ENCODE measurements at regions not wholly inside any gene's neighbourhood (a gene's known extent, or its start where the extent isn't known, plus 50 kb on each side); places are given as distances from the start of the nearest gene placed in this dataset.

GRCh38 chr13:44129418-44129817, 244.2 kb upstream of the SERP2 start:
- intact Hi-C loops (cut with DNase I) = loop anchor here in 1 of 10 donors (5.0 kb wide), 1 partner anchor 77 kb away; no protein-coding TSS in a partner anchor
- H3K9me3 ChIP-seq = peaks cover 0 to 2% (median 0%) of the 10 kb centered on the region in 11 donors
- peak overlapping the region in 9 of 10 donors; percentile 41 to 75 (median 61) for H3K27ac ChIP-seq
- 49 to 52% methylated on average over 2 of the region's 2 CpGs for WGBS, 2 donors
- DNase-seq (no peak), ATAC-seq (peak in 3 of 8 donors; percentile 32 to 44 (median 33))
- no peak overlapping the region for H3K4me3 ChIP-seq
- no peaks in the 10 kb centered on the region for H3K27me3 ChIP-seq
- peaks cover 0 to 25% (median 16%) of the 10 kb centered on the region in 9 donors for H3K4me1 ChIP-seq
- no peaks in the 10 kb centered on the region for H3K36me3 ChIP-seq
- no peak for TF ChIP-seq CTCF (IDR thresholded peaks at IDR 0.05)

- WGBS, 2 donors = 96% methylated on average over 5 of the region's 5 CpGs
- no peak for DNase-seq
- Histone ChIP-seq H3K4me1 (peaks cover 0 to 25% (median 16%) of the 10 kb centered on the region in 9 donors), H3K27me3 (no peaks in the 10 kb centered on the region), H3K27ac (no peak overlapping the region), H3K4me3 (no peak overlapping the region), H3K36me3 (no peaks in the 10 kb centered on the region), H3K9me3 (no peaks in the 10 kb centered on the region)
- intact Hi-C loops (cut with DNase I) = loop anchor here in 2 of 10 donors (5.0 to 10.0 kb wide), 2 partner anchors 76 to 144 kb away; no protein-coding TSS in a partner anchor
- no peak for ATAC-seq
- no peak for TF ChIP-seq CTCF (IDR thresholded peaks at IDR 0.05)
These were observed 242.5 kb upstream of the SERP2 start for GRCh38 chr13:44131069-44131614.

- peak; percentile 85 to 96 (median 91) for ATAC-seq
- intact Hi-C loops (cut with DNase I) = loop anchor here in 2 of 10 donors (5.0 to 10.0 kb wide), 2 partner anchors 78 to 145 kb away; no protein-coding TSS in a partner anchor
- DNase-seq = peak; percentile 71 to 79
- peak overlapping the region in 9 of 10 donors; percentile 10 to 83 (median 68) for H3K27ac ChIP-seq
- H3K27me3 ChIP-seq = no peaks in the 10 kb centered on the region
- peaks cover 0 to 25% (median 16%) of the 10 kb centered on the region in 9 donors for H3K4me1 ChIP-seq
- H3K36me3 ChIP-seq = no peaks in the 10 kb centered on the region
- WGBS, 2 donors = 29 to 32% methylated on average over 6 of the region's 6 CpGs
- H3K9me3 ChIP-seq = no peaks in the 10 kb centered on the region
- no peak overlapping the region for H3K4me3 ChIP-seq
- TF ChIP-seq CTCF (IDR thresholded peaks at IDR 0.05) = no peak
These were observed 240.9 kb upstream of the SERP2 start for GRCh38 chr13:44132710-44133109.

- Histone ChIP-seq H3K9me3 (no peaks in the 10 kb centered on the region), H3K27me3 (no peaks in the 10 kb centered on the region), H3K36me3 (no peaks in the 10 kb centered on the region), H3K4me1 (peaks cover 0 to 24% (median 16%) of the 10 kb centered on the region in 9 donors), H3K4me3 (no peak overlapping the region), H3K27ac (peak overlapping the region in 4 of 10 donors; percentile 60 to 83 (median 72))
- no peak for TF ChIP-seq CTCF (IDR thresholded peaks at IDR 0.05)
- no peak for ATAC-seq
- intact Hi-C loops (cut with DNase I) = loop anchor here in 2 of 10 donors (5.0 to 10.0 kb wide), 2 partner anchors 79 to 146 kb away; no protein-coding TSS in a partner anchor
- no peak for DNase-seq
- WGBS, 2 donors = 91 to 98% methylated on average over 3 of the region's 3 CpGs
These were observed 240.0 kb upstream of the SERP2 start for GRCh38 chr13:44133626-44134025.
